ENCODE measurements at regions not wholly inside any gene's neighbourhood (a gene's known extent, or its start where the extent isn't known, plus 50 kb on each side); places are given as distances from the start of the nearest gene placed in this dataset.

DNA sequence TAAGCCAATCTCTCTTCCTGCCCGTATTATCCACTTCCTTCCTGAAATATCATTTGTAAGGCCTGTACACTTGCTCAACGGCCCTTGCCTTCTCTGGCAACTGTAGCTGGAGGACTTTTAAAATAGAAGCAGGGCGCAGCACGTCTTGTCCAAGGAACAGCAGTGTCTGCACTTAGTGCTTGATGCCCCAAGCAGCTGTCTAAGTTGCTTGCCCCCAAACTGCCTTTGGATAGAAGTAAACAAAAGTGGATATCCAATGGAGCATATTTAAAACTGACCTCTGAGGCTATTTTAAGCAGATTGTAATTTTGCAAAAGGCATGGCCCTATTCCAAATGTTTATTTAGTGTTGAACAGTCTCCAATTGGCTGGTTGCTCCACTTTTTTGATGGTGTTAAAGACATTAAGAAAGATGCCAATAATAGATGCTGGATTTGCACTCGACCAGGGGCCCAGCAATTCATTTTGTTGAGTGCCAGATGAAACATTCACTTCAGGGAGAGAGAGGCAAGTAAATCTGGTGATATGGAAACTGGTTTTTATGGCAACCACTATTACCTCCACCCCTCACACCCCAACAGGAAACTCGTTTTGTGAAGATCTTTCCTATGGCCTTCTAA, 526.8 kb upstream of the TBL1XR1 start:
- no peak for FAIRE-seq

DNA sequence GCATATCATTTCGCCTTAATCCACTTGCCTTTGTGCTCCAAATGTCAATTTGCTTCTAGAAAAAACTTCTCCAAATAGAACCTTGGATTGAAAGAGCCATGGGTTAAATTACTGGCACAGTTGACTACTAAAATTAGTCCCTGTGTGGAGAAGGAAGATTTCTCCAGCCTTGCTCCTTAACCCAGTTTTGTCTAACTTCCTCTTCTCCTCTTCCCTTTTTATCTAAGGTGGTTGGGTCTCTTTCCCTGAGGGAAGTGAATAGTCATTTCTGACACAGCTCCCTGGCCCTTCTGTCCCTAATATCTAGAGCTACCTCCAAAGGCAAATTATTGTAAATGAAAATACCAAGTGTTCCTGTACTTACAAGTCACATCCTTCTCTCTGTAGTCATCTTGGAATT, 527.9 kb upstream of the TBL1XR1 start:
- no peak for FAIRE-seq

DNA sequence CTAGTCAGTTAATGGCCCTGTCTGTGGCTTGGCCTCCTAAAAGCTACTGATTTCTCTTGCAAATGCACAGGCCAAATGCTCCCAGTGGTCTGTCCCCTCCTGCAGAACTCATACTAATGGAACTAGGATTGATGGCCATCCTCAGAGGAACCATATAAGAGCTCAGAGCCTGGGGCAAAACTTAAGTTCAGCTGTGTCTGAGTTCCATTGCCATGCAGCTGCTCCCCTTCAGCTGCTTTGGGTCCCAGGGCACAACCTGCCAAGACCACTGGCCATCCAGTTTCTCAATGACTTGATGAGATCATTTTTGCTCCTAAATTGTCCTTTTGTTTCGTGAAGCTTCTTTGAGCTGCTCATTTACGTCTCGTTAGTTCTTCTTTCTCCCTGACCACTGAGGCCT, 529.5 kb upstream of the TBL1XR1 start:
- no peak for FAIRE-seq

DNA sequence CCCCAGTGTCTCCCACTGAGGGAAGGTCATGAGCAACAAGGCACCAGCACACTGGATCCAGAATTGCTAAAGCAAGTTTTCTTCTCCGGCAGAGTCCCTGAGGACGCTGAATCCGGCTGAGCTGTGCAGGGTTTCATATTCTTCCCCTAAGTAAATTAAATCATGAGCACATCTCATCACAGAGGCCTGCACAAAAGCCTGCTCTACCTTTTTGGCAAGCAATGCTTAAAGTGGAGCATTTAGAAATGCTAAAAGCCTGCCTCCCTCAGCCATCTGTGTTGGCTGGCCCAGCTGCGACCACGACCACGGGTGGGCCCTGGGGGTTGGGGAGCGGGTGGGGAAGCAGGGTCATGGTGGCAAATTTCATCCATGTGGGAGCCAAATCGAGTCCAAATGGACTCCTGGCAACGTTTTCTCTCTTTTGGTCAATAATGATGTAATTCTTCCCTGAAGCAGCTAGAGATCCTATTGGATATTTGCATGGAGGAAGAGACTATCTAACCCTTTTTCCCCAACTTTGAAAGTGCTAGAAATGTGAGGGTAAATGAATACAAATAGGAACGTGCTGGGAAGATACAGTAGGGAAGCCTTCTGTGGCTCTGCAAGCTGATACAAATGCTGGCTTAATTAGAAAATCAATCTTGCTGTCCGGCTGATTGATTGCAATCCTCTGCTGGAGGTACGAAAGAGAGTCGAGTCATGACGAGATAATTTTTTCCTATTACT, 532.8 kb upstream of the TBL1XR1 start:
- no peak for FAIRE-seq

DNA sequence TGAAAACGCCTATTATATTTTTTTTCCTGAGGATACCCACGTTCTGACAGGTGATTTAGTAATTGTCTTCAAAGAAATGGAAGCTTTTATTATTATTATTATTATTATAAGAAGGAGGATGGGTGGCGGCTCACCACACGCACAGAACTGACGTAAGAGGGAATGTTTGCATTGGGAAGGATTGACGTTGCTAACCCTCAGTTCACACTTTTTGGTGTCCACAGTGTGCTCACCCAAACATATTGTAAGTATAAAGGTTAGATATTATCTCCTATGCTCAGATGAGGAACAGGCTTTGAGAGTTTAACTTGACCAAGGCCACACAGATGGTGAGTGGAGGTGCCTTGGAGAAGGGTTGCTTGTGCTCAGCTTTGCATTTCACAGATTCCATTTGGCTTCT, 533.5 kb upstream of the TBL1XR1 start:
- FAIRE-seq: no peak

DNA sequence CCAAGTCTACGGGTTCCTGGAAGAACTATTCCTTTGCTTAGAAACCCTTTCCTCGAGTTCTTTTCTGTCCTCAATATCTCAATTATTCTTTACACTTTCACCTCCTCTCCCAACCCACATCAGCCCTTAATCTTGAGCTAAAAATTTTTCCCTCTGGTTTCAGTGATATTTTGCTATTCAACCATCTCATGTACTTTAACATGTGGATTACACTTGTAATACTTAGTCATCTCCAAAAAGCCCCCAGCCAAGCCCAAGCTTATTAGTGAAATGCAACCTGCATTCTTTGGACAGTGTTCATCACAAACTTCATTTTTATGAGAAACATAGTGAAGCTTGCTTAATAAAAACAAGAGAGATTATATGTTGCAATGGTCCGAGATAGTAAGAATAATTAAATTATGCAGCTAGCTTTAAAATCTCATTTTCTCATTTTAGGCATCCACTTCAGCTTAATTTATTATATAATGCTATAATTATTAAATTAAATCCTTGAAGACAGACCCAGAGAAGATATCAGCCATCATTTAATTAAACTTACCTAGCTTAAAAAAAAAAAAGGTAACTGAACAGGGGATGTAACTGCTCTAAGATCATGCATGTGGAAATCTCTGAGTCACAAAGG, 534.5 kb upstream of the TBL1XR1 start:
- no peak for FAIRE-seq

DNA sequence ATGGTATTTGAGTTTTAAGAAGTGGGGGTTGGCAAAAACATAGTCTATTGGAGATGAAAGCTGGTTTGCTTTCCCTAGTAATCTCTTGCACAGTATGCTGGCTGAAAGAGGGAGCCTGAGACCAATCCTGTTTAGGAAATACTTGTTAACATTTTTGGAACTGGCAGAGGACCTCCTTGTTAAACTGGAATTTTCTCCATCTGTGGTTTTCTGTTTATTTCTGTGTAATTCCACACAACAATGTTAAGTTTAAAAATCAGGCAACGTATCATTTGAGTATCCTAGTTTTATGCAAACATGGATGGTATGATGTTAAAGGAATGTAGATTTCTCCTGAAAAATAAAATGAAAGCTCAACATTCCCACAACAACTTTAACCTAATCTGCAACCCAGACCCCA, 536.0 kb upstream of the TBL1XR1 start:
- FAIRE-seq: no peak

DNA sequence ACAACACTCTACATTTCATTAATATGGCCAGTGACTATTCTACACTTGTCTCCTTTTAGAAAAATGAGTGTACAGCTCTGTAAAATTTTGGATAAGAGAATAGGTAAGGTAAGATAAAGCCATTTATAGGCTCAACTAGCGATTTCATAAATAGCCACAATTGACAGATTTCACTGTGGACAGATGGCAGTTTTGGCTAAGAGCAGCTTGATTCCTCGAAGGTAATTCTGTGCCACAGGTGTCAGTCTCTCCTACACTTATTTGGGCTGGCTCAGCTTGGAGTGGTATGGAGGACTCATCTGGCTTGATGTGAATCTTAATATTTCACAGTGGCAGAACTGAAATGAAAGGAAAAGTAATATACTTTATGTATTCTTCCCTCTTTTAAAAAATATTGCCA, 536.7 kb upstream of the TBL1XR1 start:
- no peak for FAIRE-seq

DNA sequence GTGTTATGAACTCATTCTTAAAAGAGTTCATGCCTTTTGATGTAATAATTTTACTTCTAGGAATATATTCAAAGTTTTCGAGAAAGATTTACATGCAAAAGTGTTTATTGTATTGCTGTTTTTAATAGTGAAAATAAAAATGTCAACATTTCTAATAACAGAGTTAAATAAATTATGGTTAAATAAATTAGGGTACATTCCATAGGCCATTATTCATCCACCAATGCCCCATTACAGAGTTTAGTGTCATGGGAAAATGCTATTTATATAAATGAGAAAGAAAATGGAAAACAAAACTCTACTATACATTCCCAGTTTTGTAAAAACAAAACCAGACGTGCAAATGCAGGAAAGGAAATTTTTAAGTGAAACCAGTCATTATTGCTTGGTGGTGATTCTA, 538.1 kb upstream of the TBL1XR1 start:
- FAIRE-seq: peak; percentile 81

DNA sequence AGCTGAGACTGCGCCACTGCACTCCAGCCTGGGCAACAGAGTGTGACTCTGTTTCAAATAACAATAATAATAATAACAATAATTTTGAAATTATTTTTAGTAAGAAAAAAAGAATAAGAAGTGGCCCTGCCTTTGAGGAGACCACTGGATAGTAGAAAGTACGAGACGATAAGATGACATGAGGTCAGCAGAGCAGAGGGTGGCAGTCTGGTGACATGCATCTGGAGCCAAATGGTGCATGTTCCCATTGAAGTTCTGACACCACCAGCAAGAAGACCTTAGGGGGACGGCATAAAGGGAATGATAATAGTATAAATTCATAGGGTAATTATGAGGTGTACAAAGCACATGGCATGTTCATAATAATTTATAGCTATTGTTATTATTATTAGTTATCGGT, 542.2 kb upstream of the TBL1XR1 start:
- FAIRE-seq: no peak

DNA sequence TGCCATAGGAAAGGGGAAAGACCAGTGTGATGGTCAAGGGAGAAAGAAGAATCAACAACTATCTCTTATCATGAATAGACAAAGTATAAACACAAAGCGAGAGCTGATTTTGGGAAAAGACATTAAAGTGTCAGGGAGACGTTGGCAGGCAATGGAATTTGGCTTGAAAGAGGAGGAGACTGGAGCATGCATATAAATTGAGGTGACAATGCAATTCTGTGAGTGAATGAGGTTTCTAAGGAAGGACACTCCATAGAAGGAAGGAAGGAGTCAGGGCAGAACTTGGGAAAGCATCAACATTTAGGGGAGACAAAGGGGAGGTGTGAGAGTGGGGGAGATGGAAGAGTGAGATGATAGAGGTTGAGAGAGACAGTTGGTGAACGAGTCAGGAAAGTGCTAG, 543.0 kb upstream of the TBL1XR1 start:
- FAIRE-seq: no peak

DNA sequence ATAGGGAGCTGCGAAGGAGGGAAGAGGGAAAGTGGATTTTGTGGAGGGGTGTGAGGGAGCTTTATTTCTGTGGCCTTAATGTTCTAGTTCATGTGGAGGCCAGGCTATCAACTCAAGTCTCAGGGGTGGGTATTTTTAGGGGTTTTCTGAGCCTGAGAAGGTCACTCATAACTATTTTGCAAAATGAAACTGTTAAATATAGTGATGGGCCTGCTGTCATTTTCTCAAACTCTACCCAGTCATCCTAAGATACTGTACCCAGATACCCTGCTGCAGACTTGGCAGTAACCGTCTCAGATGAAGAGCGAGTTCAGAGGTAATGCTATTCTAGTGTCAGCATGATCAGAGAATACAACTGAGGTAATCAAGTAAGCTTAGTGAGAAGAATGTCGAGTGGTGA, 545.0 kb upstream of the TBL1XR1 start:
- no peak for FAIRE-seq

DNA sequence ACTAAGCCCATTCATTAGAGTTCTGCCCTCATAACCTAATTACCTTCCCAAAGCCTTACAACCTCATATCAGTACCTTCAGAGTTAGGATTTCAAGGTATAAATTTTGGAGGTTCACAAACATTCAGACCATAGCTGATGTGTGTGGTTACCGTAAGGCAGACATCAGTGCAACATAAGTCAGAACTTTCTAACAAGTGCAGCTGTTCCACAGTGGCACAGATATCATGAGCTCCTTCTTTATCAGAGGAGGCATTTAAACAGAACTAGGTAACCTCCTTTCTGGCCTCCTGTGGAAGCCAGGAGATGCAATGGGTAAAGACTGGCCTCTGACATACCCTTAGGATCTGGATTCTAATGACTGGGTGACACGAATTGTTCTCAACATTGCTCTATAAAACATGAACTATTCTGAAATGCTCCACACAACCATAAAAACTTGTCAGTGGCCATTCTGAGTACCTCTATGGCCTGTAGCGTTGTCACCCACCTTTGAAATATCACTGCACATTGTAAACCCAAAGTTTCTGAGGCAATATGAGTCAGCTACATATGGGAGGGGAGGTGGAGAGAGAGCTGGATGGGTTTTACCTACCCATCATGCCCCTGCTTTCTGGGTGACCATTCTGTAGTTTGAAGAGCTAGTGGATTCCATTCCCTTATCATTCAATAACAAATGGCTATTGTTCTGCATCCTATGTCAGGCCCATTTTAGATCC, 546.0 kb upstream of the TBL1XR1 start:
- FAIRE-seq: no peak

DNA sequence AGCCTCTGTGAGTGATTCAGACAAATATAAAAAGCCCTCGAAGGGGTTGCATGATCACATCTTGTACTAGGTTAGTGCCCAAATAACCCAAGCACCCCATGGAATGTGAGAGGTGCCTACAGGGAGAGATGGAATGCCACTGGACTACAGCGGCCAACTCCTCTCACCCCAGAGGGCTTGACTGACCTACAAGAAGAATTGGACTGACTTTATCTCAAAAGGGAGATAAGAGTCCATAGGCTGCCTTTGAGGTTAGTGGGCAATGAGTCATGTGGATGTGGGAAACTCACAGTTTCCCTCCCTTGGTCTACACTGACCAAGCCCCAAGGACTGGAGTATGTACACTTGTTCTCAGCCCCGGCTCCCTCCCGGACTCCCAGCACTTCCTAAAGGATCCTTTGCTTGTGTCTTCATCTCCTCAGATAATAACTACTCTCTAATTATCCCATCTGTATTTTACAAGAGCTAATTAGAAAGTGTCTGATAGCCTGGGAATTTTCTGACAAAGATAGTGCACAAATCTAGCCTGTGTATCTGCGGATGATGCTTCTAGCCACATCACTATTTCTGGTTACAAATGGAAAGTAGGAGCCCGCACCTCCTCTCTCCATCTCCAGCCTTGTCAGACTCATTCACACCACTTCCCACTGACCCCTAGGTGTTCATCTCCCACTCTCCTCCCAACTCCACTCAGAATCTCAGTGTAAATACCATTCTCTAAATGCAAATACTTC, 547.8 kb upstream of the TBL1XR1 start:
- FAIRE-seq: no peak

DNA sequence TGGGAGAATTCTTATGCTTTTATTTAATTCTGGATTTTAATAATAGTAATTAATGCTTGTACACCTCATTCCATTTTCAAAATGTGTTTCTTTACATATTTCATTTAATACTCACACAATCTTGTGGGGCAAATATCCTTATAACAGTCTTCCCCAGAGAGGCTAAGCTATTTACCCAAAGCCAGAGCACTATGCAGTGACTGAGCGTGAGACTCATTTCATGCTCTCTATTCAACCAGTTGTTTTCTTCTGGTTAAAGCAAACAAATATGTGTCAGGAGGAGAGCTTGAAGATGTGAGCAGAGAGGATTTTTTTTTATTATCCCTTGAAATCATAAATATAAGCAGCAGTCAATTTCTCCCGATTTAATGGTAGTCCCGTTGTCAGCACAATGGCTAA, 548.3 kb upstream of the TBL1XR1 start:
- no peak for FAIRE-seq

DNA sequence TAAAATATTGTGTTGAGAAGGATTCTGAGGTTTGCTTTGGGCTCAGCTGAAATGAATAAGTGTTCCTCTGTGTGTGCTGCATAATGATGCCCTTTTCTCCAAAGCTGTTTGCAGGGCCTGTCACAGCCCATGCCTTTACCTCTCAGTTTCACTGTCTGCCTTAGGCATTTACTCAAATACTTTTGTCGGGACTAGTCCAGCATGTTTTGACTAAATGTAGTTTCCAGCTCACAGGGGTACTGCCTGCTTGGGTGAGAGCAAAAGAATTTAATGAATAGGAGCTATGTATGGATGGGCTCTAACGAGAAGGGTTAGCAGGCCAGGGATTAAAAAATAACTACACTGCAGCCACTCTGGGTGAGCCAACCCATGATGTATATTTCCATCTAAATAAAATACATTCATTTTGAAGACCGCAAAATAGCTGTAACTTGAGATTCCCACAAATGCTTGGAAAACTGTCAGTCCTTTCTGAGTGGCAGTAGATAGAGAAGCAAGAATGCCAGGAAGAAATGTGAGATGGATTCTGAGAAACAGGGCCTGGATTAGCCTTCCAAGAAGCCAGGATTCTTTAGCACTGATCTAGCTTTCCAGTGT, 549.2 kb upstream of the TBL1XR1 start:
- no peak for FAIRE-seq

DNA sequence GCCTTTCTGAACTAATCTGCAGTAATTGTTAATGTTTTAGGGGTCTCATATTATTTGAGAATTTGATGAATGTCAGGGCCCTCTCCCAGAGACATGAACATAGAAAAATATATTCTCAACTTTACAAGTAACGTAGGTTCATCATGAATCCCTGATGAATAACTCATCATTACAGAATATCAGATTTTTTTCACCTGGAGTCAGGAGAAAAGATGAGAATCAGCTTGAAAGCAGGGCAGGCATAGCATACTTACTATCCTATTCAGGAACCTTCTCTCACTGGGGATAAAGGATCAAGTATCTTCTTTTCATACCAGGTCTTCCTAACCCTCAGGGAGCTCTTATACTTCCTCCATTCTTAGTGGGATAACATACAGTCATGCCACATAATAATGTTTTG, 552.6 kb upstream of the TBL1XR1 start:
- no peak for FAIRE-seq

DNA sequence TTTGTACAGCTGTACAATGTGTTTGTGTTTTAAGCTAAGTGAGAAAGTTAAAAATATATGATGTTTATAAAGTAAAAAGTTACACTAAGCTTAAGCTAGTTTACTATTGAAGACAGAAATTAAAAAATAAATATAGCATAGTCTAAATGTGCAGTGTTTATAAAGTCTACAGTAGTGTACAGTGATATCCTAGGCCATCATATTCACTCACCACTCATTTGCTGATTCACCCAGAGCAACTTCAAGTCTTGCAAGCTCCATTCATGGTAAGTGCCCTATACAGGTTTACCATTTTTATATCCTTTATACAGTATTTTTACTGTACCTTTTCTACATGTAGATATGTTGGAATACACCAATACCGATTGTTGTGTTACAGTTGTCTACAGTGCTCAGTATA, 553.2 kb upstream of the TBL1XR1 start:
- no peak for FAIRE-seq

DNA sequence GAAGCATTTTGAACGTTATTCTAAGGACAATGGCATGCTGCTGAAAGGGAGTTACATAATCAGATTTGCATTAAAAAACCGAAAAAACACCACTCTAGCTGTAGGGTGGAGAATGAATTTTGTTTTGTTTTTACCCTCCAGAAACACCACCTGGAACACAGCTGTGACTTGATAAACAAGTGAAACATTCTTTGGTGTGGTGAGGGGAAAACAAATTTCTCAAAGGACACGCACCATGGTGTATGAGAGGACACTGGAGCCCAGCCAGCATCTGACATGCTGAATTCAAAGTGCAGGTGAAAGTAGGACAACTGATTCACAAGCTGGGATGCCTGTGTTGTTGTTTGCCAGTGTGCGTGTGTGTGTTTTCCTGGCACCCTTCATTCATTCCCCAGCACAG, 554.5 kb upstream of the TBL1XR1 start:
- no peak for FAIRE-seq

DNA sequence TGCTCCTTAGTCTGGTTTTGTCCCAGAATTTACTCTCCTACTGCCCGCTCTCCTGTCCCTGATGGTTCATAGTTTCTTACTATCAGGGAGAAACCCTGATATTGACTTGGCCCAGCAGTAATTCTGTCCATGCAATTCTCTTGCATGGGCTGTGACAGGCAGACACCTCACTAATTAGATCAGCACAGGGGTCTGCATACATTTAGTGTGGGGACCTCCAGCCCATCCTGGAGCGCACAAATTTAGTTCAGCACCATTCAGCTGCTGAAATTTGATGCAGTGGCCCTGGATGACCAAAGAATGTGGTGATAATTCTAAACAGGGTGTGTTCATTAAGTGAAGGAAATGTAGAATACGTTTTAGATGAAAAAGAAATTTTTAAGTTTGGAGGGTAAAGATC, 555.5 kb upstream of the TBL1XR1 start:
- no peak for FAIRE-seq

DNA sequence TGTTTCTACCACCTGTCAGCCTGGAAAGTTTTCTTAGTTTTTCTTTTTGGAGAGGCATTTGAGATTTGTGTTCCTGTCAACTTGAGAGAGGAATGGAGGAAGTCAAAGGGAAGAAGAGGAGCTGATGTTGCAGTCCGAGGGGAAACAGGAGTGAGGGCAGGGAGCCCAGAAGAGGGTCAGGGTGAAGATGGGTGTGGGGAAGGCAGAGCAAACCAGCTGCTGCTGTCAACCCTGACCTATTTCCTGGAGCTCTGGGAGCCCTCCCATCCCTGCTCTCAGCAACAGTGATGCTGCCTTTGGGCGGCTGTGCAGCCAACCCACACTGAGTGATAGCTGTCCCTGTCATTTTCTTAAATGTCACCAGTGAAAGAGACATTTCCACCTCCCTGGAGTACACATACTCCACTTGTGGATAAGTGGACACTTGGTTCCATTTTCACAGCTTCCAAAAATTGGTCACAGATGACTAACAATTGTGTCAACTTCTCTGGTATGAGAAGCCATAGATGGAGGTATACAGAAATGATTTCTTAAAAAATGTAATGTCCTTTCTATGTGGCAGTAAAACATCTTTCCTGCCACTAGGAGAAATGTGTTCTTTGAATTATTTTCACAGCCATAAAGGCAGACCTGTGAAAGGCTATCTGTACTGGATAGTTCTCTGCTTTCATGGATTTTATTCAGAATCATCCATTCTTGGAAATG, 556.3 kb upstream of the TBL1XR1 start:
- FAIRE-seq: no peak

DNA sequence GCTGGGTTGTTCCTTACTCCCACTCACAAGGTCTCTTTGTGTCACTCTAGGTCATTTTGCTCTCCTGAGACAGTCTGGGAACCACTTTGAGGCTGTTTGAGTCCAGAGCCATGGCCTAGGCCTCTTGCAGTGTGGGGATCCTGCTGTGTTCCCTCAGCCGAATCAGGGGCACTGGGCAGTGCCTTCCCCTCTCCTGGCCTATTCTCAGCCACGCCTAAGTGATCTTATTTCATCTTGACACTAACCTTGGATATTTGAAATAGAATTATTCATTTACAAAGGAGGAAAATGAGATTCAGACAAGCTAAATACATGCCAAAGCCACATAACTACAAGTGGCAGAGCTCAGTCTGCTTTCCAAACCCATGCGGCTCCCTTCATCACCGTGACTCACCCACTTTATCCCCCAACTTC, 557.2 kb upstream of the TBL1XR1 start:
- no peak for FAIRE-seq

Measured in endometrium (tissue), 2 donors.